ENCODE measurements at regions not wholly inside any gene's neighbourhood (a gene's known extent, or its start where the extent isn't known, plus 50 kb on each side); places are given as distances from the start of the nearest gene placed in this dataset.

- no peak for TF ChIP-seq CTCF (IDR thresholded peaks at IDR 0.05)
- no peak for DNase-seq (ENCODE audit: low spot score)
- ATAC-seq (ENCODE audit: low FRiP score) = no peak
Measured at GRCh38 chr19:33887891-33888290, 91.2 kb downstream of the KCTD15 start.

- ATAC-seq (ENCODE audit: low FRiP score) (no peak), DNase-seq (ENCODE audit: low spot score) (no peak)
- no peak for TF ChIP-seq CTCF (IDR thresholded peaks at IDR 0.05)
Measured at GRCh38 chr19:33888665-33889064, 92.0 kb downstream of the KCTD15 start.

- ATAC-seq (ENCODE audit: low FRiP score) = no peak
- TF ChIP-seq CTCF (IDR thresholded peaks at IDR 0.05) = no peak
- DNase-seq (ENCODE audit: low spot score) = no peak
Measured at GRCh38 chr19:33890569-33890968, 93.9 kb downstream of the KCTD15 start.

GRCh38 chr19:33891773-33892172 is 95.1 kb downstream of the KCTD15 start:
- ATAC-seq (ENCODE audit: low FRiP score) (no peak), DNase-seq (ENCODE audit: low spot score) (no peak)
- no peak for TF ChIP-seq CTCF (IDR thresholded peaks at IDR 0.05)

- ATAC-seq (ENCODE audit: low FRiP score) (no peak), DNase-seq (ENCODE audit: low spot score) (no peak)
- TF ChIP-seq CTCF (IDR thresholded peaks at IDR 0.05) = no peak
Measured at GRCh38 chr19:33894787-33895186, 98.1 kb downstream of the KCTD15 start.

GRCh38 chr19:33895366-33895765 is 98.7 kb downstream of the KCTD15 start:
- TF ChIP-seq CTCF (IDR thresholded peaks at IDR 0.05) = no peak
- ATAC-seq (ENCODE audit: low FRiP score) (no peak), DNase-seq (ENCODE audit: low spot score) (no peak)

GRCh38 chr19:33898062-33898677 is 101.5 kb downstream of the KCTD15 start:
- ATAC-seq (ENCODE audit: low FRiP score) = no peak
- no peak for TF ChIP-seq CTCF (IDR thresholded peaks at IDR 0.05)

More at GRCh38 chr19:33898062-33898677, 101.5 kb downstream of the KCTD15 start:
- no peak for DNase-seq (ENCODE audit: low spot score)

Measured in omental fat pad (tissue), 3 donors.